ENCODE measurements at regions not wholly inside any gene's neighbourhood (a gene's known extent, or its start where the extent isn't known, plus 50 kb on each side); places are given as distances from the start of the nearest gene placed in this dataset.
A peak's percentile ranks its signal among the peaks of the same experiment; 100 is the strongest.

- TF ChIP-seq CTCF (IDR thresholded peaks at IDR 0.05), result no peak
- DNase-seq, result no peak
- Histone ChIP-seq H3K27ac (no peak overlapping the region), H3K36me3 (no peaks in the 10 kb centered on the region), H3K9me3 (no peaks in the 10 kb centered on the region), H3K4me3 (no peak overlapping the region), H3K27me3 (no peaks in the 10 kb centered on the region), H3K4me1 (no peaks in the 10 kb centered on the region)
- no peak for ATAC-seq
- intact Hi-C loops (cut with DNase I), result no loop called here
These were observed 567.1 kb downstream of the PPARGC1A start for GRCh38 chr4:23322732-23323131.

- Histone ChIP-seq H3K27me3 (no peaks in the 10 kb centered on the region), H3K4me1 (no peaks in the 10 kb centered on the region), H3K27ac (no peak overlapping the region), H3K36me3 (no peaks in the 10 kb centered on the region), H3K9me3 (no peaks in the 10 kb centered on the region), H3K4me3 (no peak overlapping the region)
- intact Hi-C loops (cut with DNase I), result no loop called here
- ATAC-seq (no peak), DNase-seq (peak in 2 of 4 donors; percentile 77 to 84)
- TF ChIP-seq CTCF (IDR thresholded peaks at IDR 0.05), result no peak
These were observed 568.8 kb downstream of the PPARGC1A start for GRCh38 chr4:23320931-23321587.

GRCh38 chr4:23312686-23313085, 577.2 kb downstream of the PPARGC1A start:
- H3K9me3 ChIP-seq, result no peaks in the 10 kb centered on the region
- ATAC-seq, result no peak
- intact Hi-C loops (cut with DNase I), result no loop called here
- H3K36me3 ChIP-seq, result no peaks in the 10 kb centered on the region
- no peak overlapping the region for H3K27ac ChIP-seq
- no peaks in the 10 kb centered on the region for H3K4me1 ChIP-seq
- no peak overlapping the region for H3K4me3 ChIP-seq
- no peak for TF ChIP-seq CTCF (IDR thresholded peaks at IDR 0.05)
- DNase-seq, result no peak
- H3K27me3 ChIP-seq, result no peaks in the 10 kb centered on the region

GRCh38 chr4:23311983-23312382, 577.9 kb downstream of the PPARGC1A start:
- H3K9me3 ChIP-seq, result no peaks in the 10 kb centered on the region
- intact Hi-C loops (cut with DNase I), result no loop called here
- no peak for TF ChIP-seq CTCF (IDR thresholded peaks at IDR 0.05)
- ATAC-seq (no peak), DNase-seq (no peak)
- no peaks in the 10 kb centered on the region for H3K36me3 ChIP-seq
- no peaks in the 10 kb centered on the region for H3K4me1 ChIP-seq
- no peak overlapping the region for H3K27ac ChIP-seq
- no peak overlapping the region for H3K4me3 ChIP-seq
- H3K27me3 ChIP-seq, result no peaks in the 10 kb centered on the region

GRCh38 chr4:23305026-23305425, 584.8 kb downstream of the PPARGC1A start:
- TF ChIP-seq CTCF (IDR thresholded peaks at IDR 0.05), result no peak
- Histone ChIP-seq H3K36me3 (no peaks in the 10 kb centered on the region), H3K4me3 (no peak overlapping the region), H3K27me3 (no peaks in the 10 kb centered on the region), H3K27ac (no peak overlapping the region), H3K9me3 (no peaks in the 10 kb centered on the region), H3K4me1 (no peaks in the 10 kb centered on the region)
- intact Hi-C loops (cut with DNase I), result no loop called here
- ATAC-seq, result no peak
- no peak for DNase-seq
